BJ (cell line): ENCODE measurements at regions not wholly inside any gene's neighbourhood (a gene's known extent, or its start where the extent isn't known, plus 50 kb on each side); places are given as distances from the start of the nearest gene placed in this dataset.

Experiments used
- CTCF ChIA-PET: fragments of 350-600 bp; formaldehyde crosslinking; extraction: SDS; loops from one replicate; lab custom pipeline; 2021; ENCODE audit warnings: antibody characterized with exemption, inconsistent platforms; lab: Yijun Ruan, JAX
- POLR2A ChIA-PET: fragments of 300-600 bp; sonication (Branson Sonifier 250); formaldehyde crosslinking; extraction: SDS; loops from one replicate; lab custom pipeline; 2021; ENCODE audit warnings: antibody characterized with exemption; lab: Charles Lee
- DNase-seq: peaks from one replicate; pipeline ENCODE4 v3.0.0-alpha.2; 2011; ENCODE audit warnings: low read depth
- H3K27me3 ChIP-seq: 2 replicates; pipeline ENCODE4 v1.6.0; 2011; ENCODE audit warnings: low read length; ENCODE audit not compliant: control insufficient read depth, insufficient read depth
- H3K36me3 ChIP-seq: 2 replicates; pipeline ENCODE4 v1.5.1; 2011; ENCODE audit warnings: low read length; ENCODE audit not compliant: control insufficient read depth, insufficient read depth
- H3K4me3 ChIP-seq: 2 replicates; pipeline ENCODE4 v1.5.1; 2011; ENCODE audit warnings: low read depth, mild to moderate bottlenecking, control low read depth, low read length
- CTCF ChIP-seq: IDR thresholded peaks from 2 replicates; pipeline ENCODE4 v1.5.1; 2011; ENCODE audit warnings: low read depth, mild to moderate bottlenecking, control low read depth, inconsistent platforms, low read length, moderate library complexity; ENCODE audit not compliant: insufficient read depth

- no peak for TF ChIP-seq CTCF
- POLR2A ChIA-PET, result no interaction called here
- Histone ChIP-seq H3K4me3 (no peak overlapping the region), H3K36me3 (no peaks in the 10 kb centered on the region), H3K27me3 (no peaks in the 10 kb centered on the region)
- CTCF ChIA-PET, result no interaction called here
- no peak for DNase-seq
Measured at GRCh38 chr1:101162736-101163735, 73.8 kb upstream of the S1PR1 start.

DNA sequence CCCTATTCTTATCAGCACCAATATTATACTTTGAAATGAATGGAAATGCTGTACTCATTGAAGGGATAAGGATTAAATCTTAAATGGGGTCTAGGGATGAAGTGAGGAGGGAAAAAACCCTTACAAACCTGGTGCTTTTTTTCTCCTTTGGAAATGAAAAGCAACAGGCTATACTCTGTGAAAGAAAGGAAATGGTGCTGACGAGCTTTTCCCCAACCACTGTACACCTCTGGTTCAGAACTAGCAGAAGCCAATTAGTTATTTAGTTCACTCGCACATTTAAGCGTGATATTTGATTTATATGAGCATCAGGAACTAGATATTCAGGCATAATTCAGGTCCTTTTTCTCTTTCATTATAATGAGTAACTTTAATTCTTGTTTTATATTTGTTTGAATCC, 74.5 kb upstream of the S1PR1 start:
- Histone ChIP-seq H3K36me3 (no peaks in the 10 kb centered on the region), H3K27me3 (no peaks in the 10 kb centered on the region), H3K4me3 (no peak overlapping the region)
- ChIA-PET CTCF (no interaction called here), POLR2A (no interaction called here)
- no peak for DNase-seq
- no peak for TF ChIP-seq CTCF

DNA sequence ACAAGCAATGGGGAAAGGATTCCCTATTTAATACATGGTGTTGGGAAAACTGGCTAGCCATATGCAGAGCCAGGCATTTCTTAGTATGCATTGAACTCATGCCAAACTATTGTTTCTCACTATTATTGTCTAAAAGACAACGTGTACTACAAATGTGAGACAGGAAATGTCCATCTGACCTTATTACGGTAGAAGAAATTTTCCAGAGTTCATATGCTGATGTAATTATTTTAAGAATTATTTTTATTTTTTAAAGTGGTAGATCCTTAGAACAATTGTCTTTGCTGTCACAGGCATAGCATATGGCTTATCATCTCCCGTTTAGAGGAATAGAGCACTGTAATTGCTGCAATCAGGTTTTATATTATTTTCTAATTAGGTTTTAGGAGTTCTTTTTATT, 75.2 kb upstream of the S1PR1 start:
- Histone ChIP-seq H3K4me3 (no peak overlapping the region), H3K27me3 (no peaks in the 10 kb centered on the region), H3K36me3 (no peaks in the 10 kb centered on the region)
- POLR2A ChIA-PET, result no interaction called here
- CTCF ChIA-PET, result no interaction called here
- DNase-seq, result no peak
- no peak for TF ChIP-seq CTCF

DNA sequence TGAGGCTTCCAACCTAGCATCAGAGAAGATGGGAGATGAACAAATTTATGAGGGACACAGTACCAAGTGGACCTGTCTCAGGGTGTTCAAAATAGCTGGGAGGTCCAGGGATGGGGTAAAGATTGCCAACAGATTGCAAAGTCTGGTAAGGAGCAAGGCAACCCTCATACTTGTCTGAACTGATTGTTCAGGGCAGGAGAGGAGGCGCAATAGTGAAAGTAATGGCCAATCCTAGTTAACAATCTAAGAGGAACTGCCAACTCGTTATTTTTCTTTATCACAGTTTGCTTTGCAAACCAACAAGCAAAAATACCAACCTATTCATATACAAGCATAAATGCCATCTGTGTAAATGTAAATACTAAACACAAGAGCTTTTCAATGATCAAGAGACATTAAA, 78.4 kb upstream of the S1PR1 start:
- TF ChIP-seq CTCF, result no peak
- Histone ChIP-seq H3K27me3 (no peaks in the 10 kb centered on the region), H3K36me3 (no peaks in the 10 kb centered on the region), H3K4me3 (no peak overlapping the region)
- no peak for DNase-seq
- CTCF ChIA-PET, result no interaction called here
- POLR2A ChIA-PET, result no interaction called here

- POLR2A ChIA-PET, result no interaction called here
- Histone ChIP-seq H3K4me3 (no peak overlapping the region), H3K36me3 (no peaks in the 10 kb centered on the region), H3K27me3 (no peaks in the 10 kb centered on the region)
- CTCF ChIA-PET, result interaction anchor here (1.5 kb wide), 1 partner anchor 10 kb away, joined by 3 read pairs; no protein-coding TSS in a partner anchor
- TF ChIP-seq CTCF, result no peak
- DNase-seq, result no peak
Measured at GRCh38 chr1:101154547-101154946, 82.3 kb upstream of the S1PR1 start.
